GM18870 (cell line): ENCODE measurements at regions not wholly inside any gene's neighbourhood (a gene's known extent, or its start where the extent isn't known, plus 50 kb on each side); places are given as distances from the start of the nearest gene placed in this dataset.
"Not testable (repeated sequence)": the region's sequence is repeated elsewhere in the genome, so short reads cannot be mapped to it uniquely, and the experiment has no call there.

Experiments
- ATAC-seq: cut with Tn5 transposase; IDR thresholded peaks from one replicate; pipeline ENCODE4 v1.9.1; 2021; ENCODE audit warnings: moderate library complexity; ENCODE audit not compliant: unreplicated experiment

- not testable (repeated sequence) for ATAC-seq
Measured at GRCh38 chr12:74676955-74677354, 139.3 kb downstream of the ATXN7L3B start.

- ATAC-seq: no peak
Measured at GRCh38 chr12:74685385-74685784, 147.8 kb downstream of the ATXN7L3B start.

GRCh38 chr12:74689071-74689655 lies 151.5 kb downstream of the ATXN7L3B start:
- ATAC-seq: no peak

GRCh38 chr12:74689929-74690328 lies 152.3 kb downstream of the ATXN7L3B start:
- no peak for ATAC-seq

GRCh38 chr12:74719447-74719846 lies 181.8 kb downstream of the ATXN7L3B start:
- ATAC-seq: no peak

GRCh38 chr12:74722709-74723108 lies 185.1 kb downstream of the ATXN7L3B start:
- ATAC-seq: no peak

GRCh38 chr12:74725154-74725553 lies 187.5 kb downstream of the ATXN7L3B start:
- ATAC-seq: no peak

GRCh38 chr12:74728006-74728405 lies 190.4 kb downstream of the ATXN7L3B start:
- no peak for ATAC-seq

GRCh38 chr12:74732164-74732784 lies 194.6 kb downstream of the ATXN7L3B start:
- ATAC-seq: no peak

- ATAC-seq: no peak
Measured at GRCh38 chr12:74732826-74733225, 195.2 kb downstream of the ATXN7L3B start.

GRCh38 chr12:74741112-74741511 lies 203.5 kb downstream of the ATXN7L3B start:
- no peak for ATAC-seq

GRCh38 chr12:74747305-74747704 lies 209.7 kb downstream of the ATXN7L3B start:
- no peak for ATAC-seq

- no peak for ATAC-seq
Measured at GRCh38 chr12:74751441-74751840, 213.8 kb downstream of the ATXN7L3B start.

- no peak for ATAC-seq
Measured at GRCh38 chr12:74752215-74752614, 214.6 kb downstream of the ATXN7L3B start.

GRCh38 chr12:74770552-74770951 lies 232.9 kb downstream of the ATXN7L3B start:
- ATAC-seq: no peak

GRCh38 chr12:74775276-74775675 lies 237.6 kb downstream of the ATXN7L3B start:
- no peak for ATAC-seq

- ATAC-seq: no peak
Measured at GRCh38 chr12:74776378-74776777, 238.7 kb downstream of the ATXN7L3B start.

GRCh38 chr12:74780182-74780849 lies 242.7 kb downstream of the ATXN7L3B start:
- no peak for ATAC-seq

GRCh38 chr12:74780850-74781241 lies 243.2 kb downstream of the ATXN7L3B start:
- not testable (repeated sequence) for ATAC-seq

- no peak for ATAC-seq
Measured at GRCh38 chr12:74781991-74782485, 244.4 kb downstream of the ATXN7L3B start.

- ATAC-seq: no peak
Measured at GRCh38 chr12:74790931-74791330, 253.3 kb downstream of the ATXN7L3B start.

- no peak for ATAC-seq
Measured at GRCh38 chr12:74791365-74791764, 253.7 kb downstream of the ATXN7L3B start.
